ENCODE measurements at regions not wholly inside any gene's neighbourhood (a gene's known extent, or its start where the extent isn't known, plus 50 kb on each side); places are given as distances from the start of the nearest gene placed in this dataset.

GRCh38 chr5:25573691-25574090 is 928.9 kb upstream of the CDH10 start:
- TF ChIP-seq POLR2AphosphoS5 (IDR thresholded peaks at IDR 0.05; ENCODE audit: low read depth, low read length) (no peak), POLR2A (IDR thresholded peaks at IDR 0.05; ENCODE audit: low read depth, low read length) (no peak)
